ENCODE measurements at regions not wholly inside any gene's neighbourhood (a gene's known extent, or its start where the extent isn't known, plus 50 kb on each side); places are given as distances from the start of the nearest gene placed in this dataset.

- DNase-seq = no peak
Measured at GRCh38 chr19:29293292-29293691, 80.3 kb upstream of the UQCRFS1 start.

- no peak for DNase-seq
Measured at GRCh38 chr19:29293736-29294342, 80.9 kb upstream of the UQCRFS1 start.

GRCh38 chr19:29294343-29294811 is 81.4 kb upstream of the UQCRFS1 start:
- no peak for DNase-seq

GRCh38 chr19:29295285-29295684 is 82.3 kb upstream of the UQCRFS1 start:
- DNase-seq = no peak

GRCh38 chr19:29297381-29297780 is 84.4 kb upstream of the UQCRFS1 start:
- no peak for DNase-seq

- DNase-seq = no peak
Measured at GRCh38 chr19:29299416-29300380, 86.7 kb upstream of the UQCRFS1 start.

GRCh38 chr19:29302002-29302928 is 89.3 kb upstream of the UQCRFS1 start:
- DNase-seq = no peak

- DNase-seq = no peak
Measured at GRCh38 chr19:29303069-29303718, 90.2 kb upstream of the UQCRFS1 start.

GRCh38 chr19:29303719-29304090 is 90.8 kb upstream of the UQCRFS1 start:
- no peak for DNase-seq

GRCh38 chr19:29305268-29305667 is 92.3 kb upstream of the UQCRFS1 start:
- DNase-seq = no peak

- DNase-seq = peak; percentile 94
Measured at GRCh38 chr19:29308977-29309590, 96.1 kb upstream of the UQCRFS1 start.

GRCh38 chr19:29309637-29310036 is 96.7 kb upstream of the UQCRFS1 start:
- no peak for DNase-seq

GRCh38 chr19:29311191-29311790 is 98.3 kb upstream of the UQCRFS1 start:
- peak; percentile 96 for DNase-seq

GRCh38 chr19:29315556-29316190 is 102.7 kb upstream of the UQCRFS1 start:
- DNase-seq = peak; percentile 12

- DNase-seq = no peak
Measured at GRCh38 chr19:29318581-29318980, 105.6 kb upstream of the UQCRFS1 start.

GRCh38 chr19:29320086-29320485 is 107.1 kb upstream of the UQCRFS1 start:
- DNase-seq = peak; percentile 61

- DNase-seq = peak; percentile 27
Measured at GRCh38 chr19:29320618-29321017, 107.7 kb upstream of the UQCRFS1 start.

- DNase-seq = no peak
Measured at GRCh38 chr19:29321116-29321515, 108.2 kb upstream of the UQCRFS1 start.

GRCh38 chr19:29323021-29323430 is 110.1 kb upstream of the UQCRFS1 start:
- DNase-seq = no peak

GRCh38 chr19:29323440-29324290 is 110.7 kb upstream of the UQCRFS1 start:
- no peak for DNase-seq
